ENCODE measurements at regions not wholly inside any gene's neighbourhood (a gene's known extent, or its start where the extent isn't known, plus 50 kb on each side); places are given as distances from the start of the nearest gene placed in this dataset.
A peak's percentile ranks its signal among the peaks of the same experiment; 100 is the strongest.

DNA sequence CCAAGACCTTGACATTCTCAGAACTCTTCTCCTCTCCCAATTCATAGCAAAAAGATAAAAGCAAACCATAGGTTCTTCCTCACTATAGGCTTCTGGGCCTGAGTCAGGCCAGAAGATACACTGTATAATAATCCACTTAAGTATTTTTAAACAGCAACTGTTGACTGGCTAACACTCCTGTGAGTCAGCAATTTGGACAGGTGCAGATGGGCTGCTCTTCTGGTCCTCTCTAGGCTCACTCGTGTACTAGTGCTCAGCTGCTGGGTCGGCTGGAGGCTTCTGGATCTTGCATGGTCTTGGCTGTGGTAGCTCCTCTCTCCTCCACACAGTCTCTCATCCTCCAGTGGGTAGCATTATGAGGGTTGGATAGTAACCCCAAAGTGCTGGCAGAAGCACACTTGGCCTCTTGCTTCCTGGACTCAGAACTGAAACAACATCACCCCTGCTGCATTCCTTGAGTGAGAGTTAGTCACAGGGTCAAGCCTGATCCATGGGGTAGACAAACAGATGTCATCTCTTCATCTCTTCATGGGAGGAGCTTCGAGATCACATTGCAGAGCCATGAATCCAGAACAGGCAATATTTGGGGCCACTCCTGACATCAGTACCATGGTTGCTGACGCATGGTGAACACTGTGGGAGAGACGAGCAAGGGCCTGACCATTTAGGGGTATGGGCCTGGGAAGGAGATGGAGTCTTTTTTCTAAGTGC, 86.9 kb downstream of the C6orf118 start:
- no peak overlapping the region for H3K14ac ChIP-seq (ENCODE audit: low read length in 2 of 2)
- H2BK15ac ChIP-seq (ENCODE audit: low read depth, poor library complexity, severe bottlenecking) = no peak overlapping the region
- no peak overlapping the region for H2BK5ac ChIP-seq (ENCODE audit: low read depth, low read length, poor library complexity, severe bottlenecking)
- H3K9ac ChIP-seq (ENCODE audit: low read length) = no peak overlapping the region
- no peak overlapping the region for H3K18ac ChIP-seq (ENCODE audit: low read depth in 1 of 2, low read length in 2 of 2)
- H3K36me3 ChIP-seq (ENCODE audit: control insufficient read depth in 1 of 2, insufficient read depth in 2 of 2, low read depth in 1 of 2, low read length in 2 of 2) = no peaks in the 10 kb centered on the region
- no peaks in the 10 kb centered on the region for H3K27me3 ChIP-seq (ENCODE audit: control insufficient read depth in 1 of 2, insufficient read depth in 1 of 2, low read length in 2 of 2)
- no peak overlapping the region for H3K4me2 ChIP-seq (ENCODE audit: low read length, poor library complexity, severe bottlenecking)
- H2BK120ac ChIP-seq (ENCODE audit: low read depth, low read length) = no peak overlapping the region
- H2AFZ ChIP-seq (ENCODE audit: low read depth, low read length) = no peak overlapping the region
- H3K23ac ChIP-seq (ENCODE audit: low read length in 2 of 2) = no peak overlapping the region
- H2BK12ac ChIP-seq (ENCODE audit: low read length in 2 of 2) = no peak overlapping the region
- no peak for DNase-seq
- no peaks in the 10 kb centered on the region for H3K79me1 ChIP-seq (replicated peaks; ENCODE audit: low read length, poor library complexity, severe bottlenecking)
- no peak overlapping the region for H4K8ac ChIP-seq (ENCODE audit: low read length)
- peaks cover 9% of the 10 kb centered on the region for H3K9me3 ChIP-seq (ENCODE audit: control insufficient read depth, low read length)
- H2AK5ac ChIP-seq (ENCODE audit: low read length, severe bottlenecking) = no peak overlapping the region
- 70% methylated on average over 4 of the region's 5 CpGs for WGBS
- H3K4ac ChIP-seq (ENCODE audit: low read depth in 1 of 2, low read length in 2 of 2) = no peak overlapping the region
- no peak overlapping the region for H4K91ac ChIP-seq (ENCODE audit: low read length)
- H3K4me1 ChIP-seq (ENCODE audit: control insufficient read depth, insufficient read depth, low read depth, low read length) = no peaks in the 10 kb centered on the region
- no peak overlapping the region for H3K27ac ChIP-seq (ENCODE audit: low read length, poor library complexity, severe bottlenecking)
- H3K4me3 ChIP-seq (ENCODE audit: insufficient read depth in 1 of 2, low read depth in 1 of 2, low read length in 2 of 2) = peak overlapping the region in 1 of 2 experiments; percentile 5

GRCh38 chr6:165220045-165220444, 89.4 kb downstream of the C6orf118 start:
- no peak overlapping the region for H2BK15ac ChIP-seq (ENCODE audit: low read depth, poor library complexity, severe bottlenecking)
- no peaks in the 10 kb centered on the region for H3K79me1 ChIP-seq (replicated peaks; ENCODE audit: low read length, poor library complexity, severe bottlenecking)
- no peak overlapping the region for H3K9ac ChIP-seq (ENCODE audit: low read length)
- no peak overlapping the region for H2BK12ac ChIP-seq (ENCODE audit: low read length in 2 of 2)
- no peak overlapping the region for H2BK120ac ChIP-seq (ENCODE audit: low read depth, low read length)
- no peak overlapping the region for H4K8ac ChIP-seq (ENCODE audit: low read length)
- H2AK5ac ChIP-seq (ENCODE audit: low read length, severe bottlenecking) = no peak overlapping the region
- H3K27me3 ChIP-seq (ENCODE audit: control insufficient read depth in 1 of 2, insufficient read depth in 1 of 2, low read length in 2 of 2) = no peaks in the 10 kb centered on the region
- H3K27ac ChIP-seq (ENCODE audit: low read length, poor library complexity, severe bottlenecking) = no peak overlapping the region
- no peak overlapping the region for H3K18ac ChIP-seq (ENCODE audit: low read depth in 1 of 2, low read length in 2 of 2)
- no peaks in the 10 kb centered on the region for H3K4me1 ChIP-seq (ENCODE audit: control insufficient read depth, insufficient read depth, low read depth, low read length)
- no peak overlapping the region for H2BK5ac ChIP-seq (ENCODE audit: low read depth, low read length, poor library complexity, severe bottlenecking)
- no peak overlapping the region for H3K4me3 ChIP-seq (ENCODE audit: insufficient read depth in 1 of 2, low read depth in 1 of 2, low read length in 2 of 2)
- peaks cover 9% of the 10 kb centered on the region for H3K9me3 ChIP-seq (ENCODE audit: control insufficient read depth, low read length)
- DNase-seq = no peak
- no peaks in the 10 kb centered on the region for H3K36me3 ChIP-seq (ENCODE audit: control insufficient read depth in 1 of 2, insufficient read depth in 2 of 2, low read depth in 1 of 2, low read length in 2 of 2)
- no peak overlapping the region for H2AFZ ChIP-seq (ENCODE audit: low read depth, low read length)
- no peak overlapping the region for H4K91ac ChIP-seq (ENCODE audit: low read length)
- H3K4me2 ChIP-seq (ENCODE audit: low read length, poor library complexity, severe bottlenecking) = no peak overlapping the region
- H3K23ac ChIP-seq (ENCODE audit: low read length in 2 of 2) = no peak overlapping the region
- 66% methylated on average over 5 of the region's 5 CpGs for WGBS
- no peak overlapping the region for H3K14ac ChIP-seq (ENCODE audit: low read length in 2 of 2)
- no peak overlapping the region for H3K4ac ChIP-seq (ENCODE audit: low read depth in 1 of 2, low read length in 2 of 2)

GRCh38 chr6:165219629-165220028, 89.8 kb downstream of the C6orf118 start:
- WGBS = 88% methylated on average over 3 of the region's 4 CpGs
- no peak overlapping the region for H3K4me3 ChIP-seq (ENCODE audit: insufficient read depth in 1 of 2, low read depth in 1 of 2, low read length in 2 of 2)

DNA sequence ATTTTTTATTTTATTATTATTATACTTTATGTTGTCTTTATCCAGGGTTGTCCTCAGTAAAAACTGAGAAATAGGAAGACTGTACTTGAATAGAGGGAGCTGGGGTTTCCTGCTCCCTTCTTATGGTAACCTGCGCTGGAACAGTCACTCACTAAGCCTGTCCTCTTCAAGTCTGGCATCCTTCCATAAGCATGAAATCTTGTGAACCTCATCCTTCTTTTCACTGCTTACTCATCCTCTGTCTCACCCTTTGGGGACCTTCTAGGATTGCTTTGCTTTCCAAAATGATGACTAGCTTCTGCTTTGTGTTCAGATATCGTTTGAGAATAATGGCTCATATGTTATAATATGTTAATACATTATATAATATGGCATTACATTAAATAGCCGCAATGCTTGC, 90.6 kb downstream of the C6orf118 start:
- H3K4me1 ChIP-seq (ENCODE audit: control insufficient read depth, insufficient read depth, low read depth, low read length) = no peaks in the 10 kb centered on the region
- peaks cover 9% of the 10 kb centered on the region for H3K9me3 ChIP-seq (ENCODE audit: control insufficient read depth, low read length)
- no peak overlapping the region for H3K18ac ChIP-seq (ENCODE audit: low read depth in 1 of 2, low read length in 2 of 2)
- no peak overlapping the region for H3K9ac ChIP-seq (ENCODE audit: low read length)
- H3K4ac ChIP-seq (ENCODE audit: low read depth in 1 of 2, low read length in 2 of 2) = no peak overlapping the region
- no peak overlapping the region for H4K8ac ChIP-seq (ENCODE audit: low read length)
- H2BK12ac ChIP-seq (ENCODE audit: low read length in 2 of 2) = no peak overlapping the region
- no peak overlapping the region for H2BK15ac ChIP-seq (ENCODE audit: low read depth, poor library complexity, severe bottlenecking)
- H3K4me3 ChIP-seq (ENCODE audit: insufficient read depth in 1 of 2, low read depth in 1 of 2, low read length in 2 of 2) = no peak overlapping the region
- H3K27me3 ChIP-seq (ENCODE audit: control insufficient read depth in 1 of 2, insufficient read depth in 1 of 2, low read length in 2 of 2) = no peaks in the 10 kb centered on the region
- H2BK120ac ChIP-seq (ENCODE audit: low read depth, low read length) = no peak overlapping the region
- H3K79me1 ChIP-seq (replicated peaks; ENCODE audit: low read length, poor library complexity, severe bottlenecking) = no peaks in the 10 kb centered on the region
- no peak overlapping the region for H2AFZ ChIP-seq (ENCODE audit: low read depth, low read length)
- no peak overlapping the region for H3K23ac ChIP-seq (ENCODE audit: low read length in 2 of 2)
- no peak overlapping the region for H2BK5ac ChIP-seq (ENCODE audit: low read depth, low read length, poor library complexity, severe bottlenecking)
- no peak overlapping the region for H4K91ac ChIP-seq (ENCODE audit: low read length)
- no peak overlapping the region for H3K4me2 ChIP-seq (ENCODE audit: low read length, poor library complexity, severe bottlenecking)
- H3K14ac ChIP-seq (ENCODE audit: low read length in 2 of 2) = no peak overlapping the region
- H3K27ac ChIP-seq (ENCODE audit: low read length, poor library complexity, severe bottlenecking) = no peak overlapping the region
- H3K36me3 ChIP-seq (ENCODE audit: control insufficient read depth in 1 of 2, insufficient read depth in 2 of 2, low read depth in 1 of 2, low read length in 2 of 2) = no peaks in the 10 kb centered on the region
- H2AK5ac ChIP-seq (ENCODE audit: low read length, severe bottlenecking) = no peak overlapping the region
- no peak for DNase-seq
- 92% methylated on average over 1 of the region's 3 CpGs for WGBS

More at GRCh38 chr6:165219629-165220028, 89.8 kb downstream of the C6orf118 start:
- Histone ChIP-seq H3K14ac (ENCODE audit: low read length in 2 of 2) (no peak overlapping the region), H2BK12ac (ENCODE audit: low read length in 2 of 2) (no peak overlapping the region), H3K4me2 (ENCODE audit: low read length, poor library complexity, severe bottlenecking) (no peak overlapping the region), H3K4me1 (ENCODE audit: control insufficient read depth, insufficient read depth, low read depth, low read length) (no peaks in the 10 kb centered on the region), H3K4ac (ENCODE audit: low read depth in 1 of 2, low read length in 2 of 2) (no peak overlapping the region), H2BK120ac (ENCODE audit: low read depth, low read length) (no peak overlapping the region), H3K9ac (ENCODE audit: low read length) (no peak overlapping the region), H3K23ac (ENCODE audit: low read length in 2 of 2) (no peak overlapping the region), H2BK5ac (ENCODE audit: low read depth, low read length, poor library complexity, severe bottlenecking) (no peak overlapping the region), H3K9me3 (ENCODE audit: control insufficient read depth, low read length) (peaks cover 9% of the 10 kb centered on the region), H3K27ac (ENCODE audit: low read length, poor library complexity, severe bottlenecking) (no peak overlapping the region), H2AK5ac (ENCODE audit: low read length, severe bottlenecking) (no peak overlapping the region), H3K36me3 (ENCODE audit: control insufficient read depth in 1 of 2, insufficient read depth in 2 of 2, low read depth in 1 of 2, low read length in 2 of 2) (no peaks in the 10 kb centered on the region), H3K27me3 (ENCODE audit: control insufficient read depth in 1 of 2, insufficient read depth in 1 of 2, low read length in 2 of 2) (no peaks in the 10 kb centered on the region), H3K18ac (ENCODE audit: low read depth in 1 of 2, low read length in 2 of 2) (no peak overlapping the region), H2AFZ (ENCODE audit: low read depth, low read length) (no peak overlapping the region), H4K8ac (ENCODE audit: low read length) (no peak overlapping the region), H2BK15ac (ENCODE audit: low read depth, poor library complexity, severe bottlenecking) (no peak overlapping the region), H4K91ac (ENCODE audit: low read length) (no peak overlapping the region), H3K79me1 (replicated peaks; ENCODE audit: low read length, poor library complexity, severe bottlenecking) (no peaks in the 10 kb centered on the region)
- DNase-seq = no peak
